A549 (cell line): ENCODE measurements at regions not wholly inside any gene's neighbourhood (a gene's known extent, or its start where the extent isn't known, plus 50 kb on each side); places are given as distances from the start of the nearest gene placed in this dataset.

Experiments used
- ATAC-seq, 2 experiments: fragments of 200-7000 bp in 1 of 2; fragments of >200 bp in 1 of 2; cut with Nextera tagmentation in 1 of 2; cut with Tn5 transposase in 1 of 2; 3 replicates each; pipeline versions ENCODE4 v1.8.0 to v1.9.1; 2018 to 2020; ENCODE audit warnings: mild to moderate bottlenecking in 1 of 2, moderate library complexity in 1 of 2
- CTCF ChIA-PET: fragments of 300-600 bp; sonication (Branson Sonifier 250); formaldehyde crosslinking; extraction: SDS; loops from one replicate; lab custom pipeline; 2021; ENCODE audit warnings: antibody characterized with exemption, inconsistent platforms; lab: Yijun Ruan, JAX
- POLR2A ChIA-PET: fragments of 350-600 bp; formaldehyde crosslinking; extraction: SDS; loops from one replicate; lab custom pipeline; 2021; ENCODE audit warnings: antibody characterized with exemption, inconsistent platforms; lab: Yijun Ruan, JAX
- DNase-seq, 2 experiments: peaks; one replicate each; pipeline versions ENCODE4 v3.0.0 to v3.0.0-alpha.2; 2011 to 2016; ENCODE audit warnings: low read depth in 1 of 2, low spot score in 1 of 2
- FAIRE-seq: peaks from 2 replicates; lab custom pipeline; 2011; peaks lifted over from hg19 to GRCh38; lab: Jason Lieb, UNC
- H3K27ac ChIP-seq, 2 experiments: fragments of >200 bp; sonication (Bioruptor Twin); formaldehyde crosslinking; 3 replicates each; pipeline ENCODE4 v1.5.1; 2016 to 2017
- H3K4me1 ChIP-seq: fragments of >200 bp; sonication (Bioruptor Twin); formaldehyde crosslinking; 3 replicates; pipeline ENCODE4 v1.6.1; 2016
- H3K4me2 ChIP-seq: fragments of >200 bp; sonication (Bioruptor Twin); formaldehyde crosslinking; 3 replicates; pipeline ENCODE4 v1.6.1; 2016
- H3K4me3 ChIP-seq: fragments of >200 bp; sonication (Bioruptor Twin); formaldehyde crosslinking; 3 replicates; pipeline ENCODE4 v1.5.1; 2016
- H3K9me3 ChIP-seq: fragments of >200 bp; sonication (Bioruptor Twin); formaldehyde crosslinking; 3 replicates; pipeline ENCODE4 v1.6.1; 2016
- ATOH8 ChIP-seq: fragments of 250-450 bp; sonication (Bioruptor Pico); IDR thresholded peaks from 2 replicates; pipeline ENCODE4 v1.5.0; 2020; ENCODE audit warnings: low read depth, mild to moderate bottlenecking, moderate library complexity
- CTCF ChIP-seq: fragments of >200 bp; sonication (Bioruptor Twin); formaldehyde crosslinking; IDR thresholded peaks from 3 replicates; pipeline ENCODE4 v1.5.1; 2016
- EHF ChIP-seq: fragments of 250-450 bp; sonication (Bioruptor Pico); IDR thresholded peaks from 2 replicates; pipeline ENCODE4 v1.5.0; 2020; ENCODE audit warnings: mild to moderate bottlenecking
- EHMT2 ChIP-seq: fragments of 200-600 bp; sonication (generic); IDR thresholded peaks from 2 replicates; pipeline ENCODE4 v1.6.1; 2016; ENCODE audit warnings: antibody characterized with exemption, low read depth, mild to moderate bottlenecking, moderate library complexity
- ELK1 ChIP-seq: fragments of 150-350 bp; IDR thresholded peaks from 2 replicates; pipeline ENCODE4 v1.6.1; 2014; ENCODE audit warnings: low read depth, mild to moderate bottlenecking, low read length
- FOSL2 ChIP-seq, 2 experiments: fragments of 450-650 bp in 1 of 2; fragments of >200 bp in 1 of 2; sonication (Bioruptor Twin) in 1 of 2; formaldehyde crosslinking; IDR thresholded peaks; 2 replicates each; pipeline versions ENCODE4 v1.5.0 to v1.6.1; 2016 to 2020; ENCODE audit warnings: mild to moderate bottlenecking in 1 of 2, moderate library complexity in 1 of 2
- FOXS1 ChIP-seq: fragments of 250-450 bp; sonication (Bioruptor Pico); IDR thresholded peaks from 2 replicates; pipeline ENCODE4 v1.5.0; 2020; ENCODE audit warnings: mild to moderate bottlenecking, moderate library complexity
- GATA3 ChIP-seq: IDR thresholded peaks from 2 replicates; pipeline ENCODE4 v1.6.1; 2012; ENCODE audit warnings: borderline replicate concordance
- HDAC2 ChIP-seq: fragments of 200-600 bp; sonication (generic); IDR thresholded peaks from 2 replicates; pipeline ENCODE4 v1.6.1; 2016
- HES2 ChIP-seq: fragments of >200 bp; sonication (Bioruptor Twin); formaldehyde crosslinking; IDR thresholded peaks from 2 replicates; pipeline ENCODE4 v1.6.1; 2016
- HOXB5 ChIP-seq: fragments of 250-450 bp; sonication (Bioruptor Pico); IDR thresholded peaks from 2 replicates; pipeline ENCODE4 v1.5.0; 2020; ENCODE audit warnings: mild to moderate bottlenecking, moderate library complexity
- JUN ChIP-seq, 2 experiments: fragments of >200 bp; sonication (Bioruptor Twin); formaldehyde crosslinking; IDR thresholded peaks; 2 replicates in 1 of 2; 3 replicates in 1 of 2; pipeline ENCODE4 v1.6.1; 2016 to 2017
- JUNB ChIP-seq: fragments of >200 bp; sonication (Bioruptor Twin); formaldehyde crosslinking; IDR thresholded peaks from 2 replicates; pipeline ENCODE4 v1.6.1; 2016
- NFE2L2 ChIP-seq: fragments of 150-350 bp; conservative IDR thresholded peaks from 2 replicates; pipeline ENCODE4 v1.6.1; 2014; ENCODE audit warnings: low read length
- NPAS2 ChIP-seq: fragments of 250-450 bp; sonication (Bioruptor Pico); IDR thresholded peaks from 2 replicates; pipeline ENCODE4 v1.8.0; 2022; ENCODE audit warnings: mild to moderate bottlenecking, moderate library complexity, borderline replicate concordance
- PBX3 ChIP-seq: IDR thresholded peaks from 2 replicates; pipeline ENCODE4 v1.6.1; 2012
- PHF8 ChIP-seq: fragments of 200-600 bp; sonication (generic); IDR thresholded peaks from 2 replicates; pipeline ENCODE4 v1.6.1; 2016; ENCODE audit warnings: low read depth, mild to moderate bottlenecking, antibody characterized with exemption, moderate library complexity, borderline replicate concordance
- POLR2AphosphoS2 ChIP-seq: conservative IDR thresholded peaks from 2 replicates; pipeline ENCODE4 v1.6.1; 2012; ENCODE audit warnings: low read length, improper control_type of control experiment, inconsistent platforms
- RARB ChIP-seq: fragments of 250-450 bp; sonication (Bioruptor Pico); IDR thresholded peaks from 2 replicates; pipeline ENCODE4 v1.8.0; 2021; ENCODE audit warnings: mild to moderate bottlenecking, moderate library complexity
- REST ChIP-seq: fragments of 200-600 bp; sonication (generic); IDR thresholded peaks from 2 replicates; pipeline ENCODE4 v1.6.1; 2016; ENCODE audit warnings: antibody characterized with exemption, mild to moderate bottlenecking, moderate library complexity
- TP53 ChIP-seq: fragments of 250-450 bp; sonication (Bioruptor Pico); IDR thresholded peaks from 2 replicates; pipeline ENCODE4 v1.5.0; 2021; ENCODE audit warnings: mild to moderate bottlenecking, moderate library complexity
- WGBS: methylation state at CpG from one replicate; pipeline ENCODE4 v1.1.6; 2017; ENCODE audit errors: missing lambda C conversion rate; 5-methylcytosine and 5-hydroxymethylcytosine counted together

- no peak for FAIRE-seq
- no peak overlapping the region for H3K4me3 ChIP-seq
- 30% methylated on average over 5 of the region's 5 CpGs for WGBS
- no peaks in the 10 kb centered on the region for H3K4me1 ChIP-seq
- no peak for TF ChIP-seq JUN (IDR thresholded peaks at IDR 0.05)
- no peak for TF ChIP-seq ATOH8 (CRISPR knock-in tag)
- TF ChIP-seq ELK1, result no peak
- TF ChIP-seq HES2, result no peak
- no peak for TF ChIP-seq RARB (CRISPR knock-in tag)
- no peak for TF ChIP-seq FOXS1 (CRISPR knock-in tag)
- TF ChIP-seq NFE2L2, result no peak
- no peak for TF ChIP-seq GATA3
- DNase-seq, result no peak
- ChIA-PET POLR2A (no interaction called here), CTCF (no interaction called here)
- H3K9me3 ChIP-seq, result no peaks in the 10 kb centered on the region
- no peak overlapping the region for H3K4me2 ChIP-seq
- ATAC-seq, result no peak
- no peak overlapping the region for H3K27ac ChIP-seq
Observed at GRCh38 chr5:101838435-101838834, 457.6 kb downstream of the SLCO4C1 start.

- no peak for ATAC-seq
- DNase-seq, result no peak
- WGBS, result 13% methylated on average over 4 of the region's 4 CpGs
- H3K4me2 ChIP-seq, result no peak overlapping the region
- POLR2A ChIA-PET, result no interaction called here
- CTCF ChIA-PET, result no interaction called here
- H3K9me3 ChIP-seq, result no peaks in the 10 kb centered on the region
- FAIRE-seq, result no peak
- no peak overlapping the region for H3K27ac ChIP-seq
- H3K4me1 ChIP-seq, result no peaks in the 10 kb centered on the region
- no peak for TF ChIP-seq PHF8
- no peak for TF ChIP-seq EHMT2
- no peak for TF ChIP-seq NPAS2 (CRISPR knock-in tag)
- no peak for TF ChIP-seq FOXS1 (CRISPR knock-in tag)
- TF ChIP-seq POLR2AphosphoS2, result no peak
- no peak overlapping the region for H3K4me3 ChIP-seq
Observed at GRCh38 chr5:101829255-101829654, 466.8 kb downstream of the SLCO4C1 start.

GRCh38 chr5:101811466-101811865 lies 484.6 kb downstream of the SLCO4C1 start:
- CTCF ChIA-PET, result no interaction called here
- FAIRE-seq, result no peak
- Histone ChIP-seq H3K27ac (no peak overlapping the region), H3K9me3 (no peaks in the 10 kb centered on the region), H3K4me1 (no peaks in the 10 kb centered on the region), H3K4me2 (no peak overlapping the region), H3K4me3 (no peak overlapping the region)
- no peak for DNase-seq
- ATAC-seq, result no peak
- TF ChIP-seq JUNB, result no peak
- TF ChIP-seq NFE2L2, result no peak
- no peak for TF ChIP-seq HDAC2
- TF ChIP-seq FOSL2 (IDR thresholded peaks at IDR 0.05), result no peak
- TF ChIP-seq FOSL2 (CRISPR knock-in tag; IDR thresholded peaks at IDR 0.05), result no peak
- TF ChIP-seq POLR2AphosphoS2, result no peak
- no peak for TF ChIP-seq CTCF
- no peak for TF ChIP-seq HOXB5
- TF ChIP-seq PBX3, result no peak
- no peak for TF ChIP-seq EHF (CRISPR knock-in tag)
- TF ChIP-seq ATOH8 (CRISPR knock-in tag), result no peak
- TF ChIP-seq REST, result no peak
- TF ChIP-seq TP53 (CRISPR knock-in tag), result no peak
- POLR2A ChIA-PET, result no interaction called here
